ENCODE measurements at regions not wholly inside any gene's neighbourhood (a gene's known extent, or its start where the extent isn't known, plus 50 kb on each side); places are given as distances from the start of the nearest gene placed in this dataset.

DNA sequence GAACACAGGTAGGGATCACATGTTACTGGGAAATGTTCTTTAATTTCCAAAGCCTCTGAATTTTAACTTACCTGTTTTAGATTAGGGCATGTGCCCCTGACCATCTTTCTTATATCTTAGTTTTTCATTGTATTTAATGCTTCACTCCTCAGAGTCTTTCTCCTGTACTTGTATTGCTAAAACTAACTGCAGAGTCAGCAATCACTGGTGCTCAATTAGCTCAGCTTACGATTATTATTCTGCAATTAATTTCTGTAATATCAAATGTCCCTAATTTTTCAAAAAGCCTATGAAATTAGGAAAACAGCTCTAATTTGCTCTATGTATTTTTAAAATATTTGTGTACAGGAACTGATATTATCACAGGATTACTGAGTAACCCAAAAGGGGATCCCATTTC is 693.2 kb upstream of the SLC8A1 start:
- no peaks in the 10 kb centered on the region for H3K79me2 ChIP-seq (ENCODE audit: insufficient read depth, low read depth)
- H3K9ac ChIP-seq, result no peak overlapping the region
- H3K36me3 ChIP-seq (ENCODE audit: insufficient read depth), result no peaks in the 10 kb centered on the region
- H4K20me1 ChIP-seq (ENCODE audit: insufficient read depth), result no peaks in the 10 kb centered on the region
- H3K4me2 ChIP-seq, result no peak overlapping the region
- no peaks in the 10 kb centered on the region for H3K4me1 ChIP-seq (ENCODE audit: low read depth, poor library complexity, severe bottlenecking)
- TF ChIP-seq, protein P1, sequence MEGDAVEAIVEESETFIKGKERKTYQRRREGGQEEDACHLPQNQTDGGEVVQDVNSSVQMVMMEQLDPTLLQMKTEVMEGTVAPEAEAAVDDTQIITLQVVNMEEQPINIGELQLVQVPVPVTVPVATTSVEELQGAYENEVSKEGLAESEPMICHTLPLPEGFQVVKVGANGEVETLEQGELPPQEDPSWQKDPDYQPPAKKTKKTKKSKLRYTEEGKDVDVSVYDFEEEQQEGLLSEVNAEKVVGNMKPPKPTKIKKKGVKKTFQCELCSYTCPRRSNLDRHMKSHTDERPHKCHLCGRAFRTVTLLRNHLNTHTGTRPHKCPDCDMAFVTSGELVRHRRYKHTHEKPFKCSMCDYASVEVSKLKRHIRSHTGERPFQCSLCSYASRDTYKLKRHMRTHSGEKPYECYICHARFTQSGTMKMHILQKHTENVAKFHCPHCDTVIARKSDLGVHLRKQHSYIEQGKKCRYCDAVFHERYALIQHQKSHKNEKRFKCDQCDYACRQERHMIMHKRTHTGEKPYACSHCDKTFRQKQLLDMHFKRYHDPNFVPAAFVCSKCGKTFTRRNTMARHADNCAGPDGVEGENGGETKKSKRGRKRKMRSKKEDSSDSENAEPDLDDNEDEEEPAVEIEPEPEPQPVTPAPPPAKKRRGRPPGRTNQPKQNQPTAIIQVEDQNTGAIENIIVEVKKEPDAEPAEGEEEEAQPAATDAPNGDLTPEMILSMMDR (conservative IDR thresholded peaks at IDR 0.05; ENCODE audit: low read depth, low read length), result no peak
- no peak overlapping the region for H3K4me3 ChIP-seq (IDR thresholded peaks at IDR 0.05; ENCODE audit: insufficient read depth, low read depth, low read length)
- H3K27me3 ChIP-seq (ENCODE audit: insufficient read depth, low read depth), result no peaks in the 10 kb centered on the region
- no peak overlapping the region for H3K27ac ChIP-seq
- H2AFZ ChIP-seq (ENCODE audit: low read depth), result no peak overlapping the region

- Histone ChIP-seq H3K9ac (no peak overlapping the region), H3K27me3 (ENCODE audit: insufficient read depth, low read depth) (no peaks in the 10 kb centered on the region), H3K27ac (no peak overlapping the region), H3K4me3 (IDR thresholded peaks at IDR 0.05; ENCODE audit: insufficient read depth, low read depth, low read length) (no peak overlapping the region), H2AFZ (ENCODE audit: low read depth) (no peak overlapping the region), H3K36me3 (ENCODE audit: insufficient read depth) (no peaks in the 10 kb centered on the region), H3K79me2 (ENCODE audit: insufficient read depth, low read depth) (no peaks in the 10 kb centered on the region), H3K4me1 (ENCODE audit: low read depth, poor library complexity, severe bottlenecking) (no peaks in the 10 kb centered on the region), H3K4me2 (no peak overlapping the region), H4K20me1 (ENCODE audit: insufficient read depth) (no peaks in the 10 kb centered on the region)
- TF ChIP-seq, protein P1 (conservative IDR thresholded peaks at IDR 0.05; ENCODE audit: low read depth, low read length), result no peak
Observed at GRCh38 chr2:41149054-41149453, 697.2 kb upstream of the SLC8A1 start.

GRCh38 chr2:41151746-41152145 is 699.9 kb upstream of the SLC8A1 start:
- TF ChIP-seq, protein P1 (conservative IDR thresholded peaks at IDR 0.05; ENCODE audit: low read depth, low read length), result no peak
- no peaks in the 10 kb centered on the region for H4K20me1 ChIP-seq (ENCODE audit: insufficient read depth)
- no peak overlapping the region for H3K4me2 ChIP-seq
- H3K9ac ChIP-seq, result no peak overlapping the region
- no peaks in the 10 kb centered on the region for H3K36me3 ChIP-seq (ENCODE audit: insufficient read depth)
- no peaks in the 10 kb centered on the region for H3K79me2 ChIP-seq (ENCODE audit: insufficient read depth, low read depth)
- H3K4me1 ChIP-seq (ENCODE audit: low read depth, poor library complexity, severe bottlenecking), result no peaks in the 10 kb centered on the region
- no peak overlapping the region for H2AFZ ChIP-seq (ENCODE audit: low read depth)
- no peak overlapping the region for H3K27ac ChIP-seq
- H3K4me3 ChIP-seq (IDR thresholded peaks at IDR 0.05; ENCODE audit: insufficient read depth, low read depth, low read length), result no peak overlapping the region
- H3K27me3 ChIP-seq (ENCODE audit: insufficient read depth, low read depth), result no peaks in the 10 kb centered on the region

DNA sequence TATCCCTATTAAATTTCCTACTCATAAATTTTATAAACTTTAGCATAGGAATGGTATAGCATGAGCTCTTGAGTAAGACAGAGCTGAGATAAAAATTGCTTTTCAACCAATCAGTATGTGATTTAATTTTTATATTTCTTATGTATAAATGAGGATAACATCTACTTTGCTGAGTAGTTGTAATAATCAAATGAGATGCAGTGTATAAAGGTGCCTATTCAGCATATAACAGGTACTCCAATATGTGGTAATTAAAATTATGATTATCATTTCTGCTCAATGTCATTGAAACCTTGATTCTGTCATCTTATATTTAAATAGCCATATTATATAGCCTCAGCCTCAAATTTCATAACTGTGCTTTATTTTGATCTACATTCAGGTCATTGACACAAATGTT is 700.4 kb upstream of the SLC8A1 start:
- no peaks in the 10 kb centered on the region for H3K27me3 ChIP-seq (ENCODE audit: insufficient read depth, low read depth)

More for the DNA sequence above, 700.4 kb upstream of the SLC8A1 start:
- H3K9ac ChIP-seq, result no peak overlapping the region
- no peak overlapping the region for H3K4me2 ChIP-seq
- TF ChIP-seq, protein P1 (conservative IDR thresholded peaks at IDR 0.05; ENCODE audit: low read depth, low read length), result no peak
- no peak overlapping the region for H2AFZ ChIP-seq (ENCODE audit: low read depth)
- no peaks in the 10 kb centered on the region for H3K36me3 ChIP-seq (ENCODE audit: insufficient read depth)
- H3K4me3 ChIP-seq (IDR thresholded peaks at IDR 0.05; ENCODE audit: insufficient read depth, low read depth, low read length), result no peak overlapping the region
- no peaks in the 10 kb centered on the region for H4K20me1 ChIP-seq (ENCODE audit: insufficient read depth)
- H3K4me1 ChIP-seq (ENCODE audit: low read depth, poor library complexity, severe bottlenecking), result no peaks in the 10 kb centered on the region
- no peaks in the 10 kb centered on the region for H3K79me2 ChIP-seq (ENCODE audit: insufficient read depth, low read depth)
- no peak overlapping the region for H3K27ac ChIP-seq
